ENCODE measurements at regions not wholly inside any gene's neighbourhood (a gene's known extent, or its start where the extent isn't known, plus 50 kb on each side); places are given as distances from the start of the nearest gene placed in this dataset.

DNA sequence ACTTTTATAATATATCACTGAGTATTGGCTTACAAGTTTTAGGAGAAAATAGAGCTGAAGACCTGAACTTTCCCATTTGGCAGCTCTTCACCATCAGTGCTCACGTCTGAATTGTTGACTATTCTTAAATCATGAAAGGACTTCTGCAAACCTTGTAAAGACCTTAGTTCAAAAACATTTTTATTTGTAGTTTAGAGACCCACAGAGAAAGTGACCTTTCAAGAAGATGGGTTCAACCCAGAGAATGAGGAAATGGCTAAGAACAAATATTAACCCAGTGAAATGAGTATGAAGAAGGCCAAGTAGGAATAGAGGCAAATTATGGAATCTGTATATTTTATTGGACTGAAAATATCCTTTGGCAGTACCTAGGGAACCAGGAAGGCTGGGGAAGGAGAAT, 1151.1 kb downstream of the GATA3 start:
- H3K4me3 ChIP-seq (ENCODE audit: low read length) = no peak overlapping the region
- TF ChIP-seq, protein P1, sequence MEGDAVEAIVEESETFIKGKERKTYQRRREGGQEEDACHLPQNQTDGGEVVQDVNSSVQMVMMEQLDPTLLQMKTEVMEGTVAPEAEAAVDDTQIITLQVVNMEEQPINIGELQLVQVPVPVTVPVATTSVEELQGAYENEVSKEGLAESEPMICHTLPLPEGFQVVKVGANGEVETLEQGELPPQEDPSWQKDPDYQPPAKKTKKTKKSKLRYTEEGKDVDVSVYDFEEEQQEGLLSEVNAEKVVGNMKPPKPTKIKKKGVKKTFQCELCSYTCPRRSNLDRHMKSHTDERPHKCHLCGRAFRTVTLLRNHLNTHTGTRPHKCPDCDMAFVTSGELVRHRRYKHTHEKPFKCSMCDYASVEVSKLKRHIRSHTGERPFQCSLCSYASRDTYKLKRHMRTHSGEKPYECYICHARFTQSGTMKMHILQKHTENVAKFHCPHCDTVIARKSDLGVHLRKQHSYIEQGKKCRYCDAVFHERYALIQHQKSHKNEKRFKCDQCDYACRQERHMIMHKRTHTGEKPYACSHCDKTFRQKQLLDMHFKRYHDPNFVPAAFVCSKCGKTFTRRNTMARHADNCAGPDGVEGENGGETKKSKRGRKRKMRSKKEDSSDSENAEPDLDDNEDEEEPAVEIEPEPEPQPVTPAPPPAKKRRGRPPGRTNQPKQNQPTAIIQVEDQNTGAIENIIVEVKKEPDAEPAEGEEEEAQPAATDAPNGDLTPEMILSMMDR (conservative IDR thresholded peaks at IDR 0.05; ENCODE audit: low read length) = no peak
- DNase-seq (ENCODE audit: low read depth) = no peak

DNA sequence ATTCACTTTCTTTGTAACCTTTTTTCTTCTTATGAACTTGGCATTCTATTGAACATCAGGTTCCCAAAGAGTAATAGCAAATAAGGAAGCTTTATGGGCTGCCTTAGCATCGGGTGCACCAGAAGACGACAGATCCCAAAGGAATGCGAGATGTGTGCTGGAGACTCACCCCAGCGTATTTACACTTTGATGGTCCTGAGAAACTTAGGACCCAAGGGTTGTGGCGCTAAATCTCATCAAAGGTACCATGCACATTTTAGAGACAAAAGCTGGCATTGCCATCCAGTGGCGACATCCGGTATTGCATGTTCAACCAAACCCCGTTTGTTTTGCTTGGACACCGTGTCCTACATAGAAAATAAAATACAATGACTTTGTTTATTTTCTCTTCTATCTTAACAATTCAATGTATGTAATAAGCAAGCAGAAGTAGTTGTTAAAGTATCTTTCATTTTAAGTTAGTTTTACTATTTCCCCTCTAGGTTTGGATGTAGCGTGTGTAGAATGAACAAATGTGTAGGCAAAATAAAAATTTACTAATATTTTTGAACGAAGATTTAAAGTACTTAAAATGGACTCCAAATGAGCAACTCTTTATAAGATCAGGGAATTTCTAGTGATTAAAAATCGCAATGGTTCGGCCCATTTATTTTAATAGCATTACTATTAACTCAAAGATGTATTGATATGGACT, 1154.8 kb downstream of the GATA3 start:
- H3K4me3 ChIP-seq (ENCODE audit: low read length) = no peak overlapping the region
- DNase-seq (ENCODE audit: low read depth) = peak; percentile 50
- TF ChIP-seq, protein P1 (conservative IDR thresholded peaks at IDR 0.05; ENCODE audit: low read length) = peak; percentile 99

DNA sequence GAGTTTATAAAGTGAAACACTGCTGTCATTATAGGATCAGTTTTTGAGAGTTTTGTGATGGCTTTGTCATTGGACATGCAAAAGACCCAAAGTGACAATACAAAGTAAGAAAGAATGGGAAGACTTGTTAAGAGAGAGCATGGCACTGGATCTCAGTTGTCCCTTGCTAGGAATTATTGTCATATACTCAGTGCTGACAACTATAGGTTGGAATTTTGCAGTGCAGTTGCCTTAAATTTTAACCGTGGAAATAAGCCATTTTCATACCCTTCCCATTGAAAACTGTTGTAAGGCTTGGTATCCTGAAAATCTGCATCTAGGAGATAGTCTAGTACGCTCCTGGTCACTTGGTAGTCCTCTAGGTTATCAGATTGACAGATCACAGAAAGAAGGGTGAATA, 1156.7 kb downstream of the GATA3 start:
- TF ChIP-seq, protein P1 (conservative IDR thresholded peaks at IDR 0.05; ENCODE audit: low read length) = peak; percentile 51
- no peak for DNase-seq (ENCODE audit: low read depth)
- no peak overlapping the region for H3K4me3 ChIP-seq (ENCODE audit: low read length)

- no peak for DNase-seq (ENCODE audit: low read depth)
- TF ChIP-seq, protein P1 (conservative IDR thresholded peaks at IDR 0.05; ENCODE audit: low read length) = no peak
- H3K4me3 ChIP-seq (ENCODE audit: low read length) = no peak overlapping the region
Measured at GRCh38 chr10:9214618-9215017, 1160.1 kb downstream of the GATA3 start.

DNA sequence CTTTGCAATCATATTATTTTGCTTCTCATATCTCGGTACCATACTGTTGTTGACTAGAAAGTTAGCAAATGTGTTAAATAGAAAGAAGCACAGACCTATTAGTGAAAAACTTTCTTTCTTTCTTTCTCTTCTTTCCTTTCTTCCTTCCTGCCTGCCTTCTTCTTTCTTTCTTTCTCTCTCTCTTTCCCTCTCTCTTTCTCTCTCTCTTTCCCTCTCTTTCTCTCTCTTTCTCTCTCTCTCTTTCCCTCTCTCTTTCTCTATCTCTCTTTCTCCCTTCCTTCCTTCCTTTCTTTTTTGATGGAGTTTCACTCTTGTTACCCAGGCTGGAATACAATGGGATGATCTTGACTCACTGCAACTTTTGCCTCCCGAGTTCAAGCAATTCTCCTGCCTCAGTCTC, 1160.6 kb downstream of the GATA3 start:
- TF ChIP-seq, protein P1 (conservative IDR thresholded peaks at IDR 0.05; ENCODE audit: low read length) = no peak
- H3K4me3 ChIP-seq (ENCODE audit: low read length) = no peak overlapping the region
- no peak for DNase-seq (ENCODE audit: low read depth)

GRCh38 chr10:9219860-9220259, 1165.4 kb downstream of the GATA3 start:
- TF ChIP-seq, protein P1 (conservative IDR thresholded peaks at IDR 0.05; ENCODE audit: low read length) = no peak
- no peak for DNase-seq (ENCODE audit: low read depth)
- no peak overlapping the region for H3K4me3 ChIP-seq (ENCODE audit: low read length)

DNA sequence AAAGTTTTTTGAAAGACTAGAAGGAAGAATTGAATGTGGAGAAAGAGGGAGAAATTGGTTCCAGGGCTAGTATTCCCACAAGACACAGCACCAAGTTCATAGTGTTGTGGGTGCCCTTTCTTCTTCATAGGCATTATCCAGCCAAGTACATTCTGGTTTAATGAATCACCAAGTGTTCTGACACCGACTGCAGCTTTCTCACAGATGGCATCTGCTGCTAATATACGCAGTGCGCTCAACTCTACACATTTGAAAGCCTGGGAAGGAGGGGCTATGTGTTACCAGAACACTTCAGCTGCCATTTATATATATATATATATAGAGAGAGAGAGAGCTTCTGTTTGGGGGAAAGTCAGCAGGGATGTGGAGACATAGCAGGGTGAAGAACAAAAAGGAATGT, 1168.4 kb downstream of the GATA3 start:
- TF ChIP-seq, protein P1 (conservative IDR thresholded peaks at IDR 0.05; ENCODE audit: low read length) = no peak
- H3K4me3 ChIP-seq (ENCODE audit: low read length) = no peak overlapping the region
- peak; percentile 54 for DNase-seq (ENCODE audit: low read depth)

Measured in AG10803 (cell line).